HL-60 (cell line): ENCODE measurements at regions not wholly inside any gene's neighbourhood (a gene's known extent, or its start where the extent isn't known, plus 50 kb on each side); places are given as distances from the start of the nearest gene placed in this dataset.

Experiments
- DNase-seq, 2 experiments: peaks; one replicate each; pipeline ENCODE4 v3.0.0-alpha.2; 2010 to 2020; ENCODE audit warnings: low read depth in 1 of 2, low spot score in 1 of 2
- H3K27ac ChIP-seq: fragments of 250-450 bp; sonication (Bioruptor Pico); replicated peaks from 2 replicates; pipeline ENCODE4 v1.5.1; 2020; ENCODE audit warnings: mild to moderate bottlenecking, moderate library complexity
- H3K27me3 ChIP-seq: fragments of 250-450 bp; sonication (Bioruptor Pico); 2 replicates; pipeline ENCODE4 v1.5.1; 2021; ENCODE audit warnings: mild to moderate bottlenecking, moderate library complexity; ENCODE audit not compliant: insufficient read depth, poor library complexity, severe bottlenecking
- H3K4me3 ChIP-seq: replicated peaks from 2 replicates; pipeline ENCODE4 v1.5.1; 2011; ENCODE audit warnings: mild to moderate bottlenecking, control low read depth, low read length; ENCODE audit not compliant: insufficient read depth
- GABPA ChIP-seq: IDR thresholded peaks from 2 replicates; pipeline ENCODE4 v1.6.1; 2012; ENCODE audit warnings: low read depth
- POLR2AphosphoS5 ChIP-seq: IDR thresholded peaks from 2 replicates; pipeline ENCODE4 v1.6.1; 2012; ENCODE audit warnings: low read depth
- SPI1 ChIP-seq: IDR thresholded peaks from 2 replicates; pipeline ENCODE4 v1.6.1; 2012; ENCODE audit warnings: low read depth, mild to moderate bottlenecking, borderline replicate concordance
- TF ChIP-seq, protein P1 (sequence below): IDR thresholded peaks from 2 replicates; pipeline ENCODE4 v1.6.1; 2012; ENCODE audit warnings: low read depth; ENCODE audit not compliant: insufficient replicate concordance
- TF ChIP-seq, protein P2 (sequence below): IDR thresholded peaks from one replicate; pipeline ENCODE4 v1.5.1; 2011; ENCODE audit warnings: low read length, control low read depth, inconsistent platforms; ENCODE audit not compliant: insufficient read depth

DNA sequence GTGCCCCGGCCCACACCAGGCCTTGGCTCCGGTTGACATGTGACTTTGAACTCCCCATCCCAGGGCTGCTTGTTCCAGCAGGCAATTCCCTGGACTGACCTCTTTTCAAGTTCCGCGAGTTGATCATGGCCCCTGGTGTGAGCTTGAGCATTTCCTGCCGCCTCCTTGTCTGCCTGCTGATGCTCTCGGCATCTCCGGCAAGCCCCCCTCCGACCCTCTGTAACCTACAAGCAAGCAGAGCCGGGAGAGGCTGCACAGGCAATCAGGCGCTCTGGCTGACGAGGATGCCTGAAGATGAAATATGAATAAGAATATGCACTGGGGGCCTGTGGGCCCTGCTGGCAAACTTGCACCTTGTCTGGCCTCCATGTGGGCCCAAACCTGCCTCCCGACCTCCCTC lies 304.9 kb upstream of the MKI67 start:
- no peak overlapping the region for H3K4me3 ChIP-seq
- H3K27me3 ChIP-seq = no peaks in the 10 kb centered on the region
- no peak for DNase-seq
- no peak overlapping the region for H3K27ac ChIP-seq
- no peak for TF ChIP-seq POLR2AphosphoS5
- no peak for TF ChIP-seq SPI1
- TF ChIP-seq, protein P1, sequence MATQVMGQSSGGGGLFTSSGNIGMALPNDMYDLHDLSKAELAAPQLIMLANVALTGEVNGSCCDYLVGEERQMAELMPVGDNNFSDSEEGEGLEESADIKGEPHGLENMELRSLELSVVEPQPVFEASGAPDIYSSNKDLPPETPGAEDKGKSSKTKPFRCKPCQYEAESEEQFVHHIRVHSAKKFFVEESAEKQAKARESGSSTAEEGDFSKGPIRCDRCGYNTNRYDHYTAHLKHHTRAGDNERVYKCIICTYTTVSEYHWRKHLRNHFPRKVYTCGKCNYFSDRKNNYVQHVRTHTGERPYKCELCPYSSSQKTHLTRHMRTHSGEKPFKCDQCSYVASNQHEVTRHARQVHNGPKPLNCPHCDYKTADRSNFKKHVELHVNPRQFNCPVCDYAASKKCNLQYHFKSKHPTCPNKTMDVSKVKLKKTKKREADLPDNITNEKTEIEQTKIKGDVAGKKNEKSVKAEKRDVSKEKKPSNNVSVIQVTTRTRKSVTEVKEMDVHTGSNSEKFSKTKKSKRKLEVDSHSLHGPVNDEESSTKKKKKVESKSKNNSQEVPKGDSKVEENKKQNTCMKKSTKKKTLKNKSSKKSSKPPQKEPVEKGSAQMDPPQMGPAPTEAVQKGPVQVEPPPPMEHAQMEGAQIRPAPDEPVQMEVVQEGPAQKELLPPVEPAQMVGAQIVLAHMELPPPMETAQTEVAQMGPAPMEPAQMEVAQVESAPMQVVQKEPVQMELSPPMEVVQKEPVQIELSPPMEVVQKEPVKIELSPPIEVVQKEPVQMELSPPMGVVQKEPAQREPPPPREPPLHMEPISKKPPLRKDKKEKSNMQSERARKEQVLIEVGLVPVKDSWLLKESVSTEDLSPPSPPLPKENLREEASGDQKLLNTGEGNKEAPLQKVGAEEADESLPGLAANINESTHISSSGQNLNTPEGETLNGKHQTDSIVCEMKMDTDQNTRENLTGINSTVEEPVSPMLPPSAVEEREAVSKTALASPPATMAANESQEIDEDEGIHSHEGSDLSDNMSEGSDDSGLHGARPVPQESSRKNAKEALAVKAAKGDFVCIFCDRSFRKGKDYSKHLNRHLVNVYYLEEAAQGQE = no peak
- TF ChIP-seq, protein P2, sequence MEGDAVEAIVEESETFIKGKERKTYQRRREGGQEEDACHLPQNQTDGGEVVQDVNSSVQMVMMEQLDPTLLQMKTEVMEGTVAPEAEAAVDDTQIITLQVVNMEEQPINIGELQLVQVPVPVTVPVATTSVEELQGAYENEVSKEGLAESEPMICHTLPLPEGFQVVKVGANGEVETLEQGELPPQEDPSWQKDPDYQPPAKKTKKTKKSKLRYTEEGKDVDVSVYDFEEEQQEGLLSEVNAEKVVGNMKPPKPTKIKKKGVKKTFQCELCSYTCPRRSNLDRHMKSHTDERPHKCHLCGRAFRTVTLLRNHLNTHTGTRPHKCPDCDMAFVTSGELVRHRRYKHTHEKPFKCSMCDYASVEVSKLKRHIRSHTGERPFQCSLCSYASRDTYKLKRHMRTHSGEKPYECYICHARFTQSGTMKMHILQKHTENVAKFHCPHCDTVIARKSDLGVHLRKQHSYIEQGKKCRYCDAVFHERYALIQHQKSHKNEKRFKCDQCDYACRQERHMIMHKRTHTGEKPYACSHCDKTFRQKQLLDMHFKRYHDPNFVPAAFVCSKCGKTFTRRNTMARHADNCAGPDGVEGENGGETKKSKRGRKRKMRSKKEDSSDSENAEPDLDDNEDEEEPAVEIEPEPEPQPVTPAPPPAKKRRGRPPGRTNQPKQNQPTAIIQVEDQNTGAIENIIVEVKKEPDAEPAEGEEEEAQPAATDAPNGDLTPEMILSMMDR = no peak
- TF ChIP-seq GABPA = no peak

DNA sequence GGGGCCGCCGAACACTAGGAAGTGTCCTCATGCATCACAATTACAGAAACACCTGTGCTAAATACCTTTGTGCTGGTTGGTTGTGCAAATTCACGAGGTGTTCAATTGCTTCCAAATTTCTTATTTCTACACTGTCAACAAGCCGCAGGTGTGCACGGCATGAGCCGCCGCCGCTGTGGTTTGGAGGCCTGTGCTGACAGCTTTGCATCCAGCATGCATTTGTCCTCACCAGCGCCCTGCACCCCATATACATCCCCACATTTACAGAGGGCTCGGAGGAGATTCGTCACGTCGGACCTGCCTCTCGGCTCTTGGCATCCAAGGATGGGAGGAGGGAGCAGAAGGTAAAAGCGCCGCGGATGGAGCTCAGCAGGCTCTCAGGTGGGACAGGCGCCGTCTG lies 305.3 kb upstream of the MKI67 start:
- TF ChIP-seq, protein P2 = no peak
- TF ChIP-seq GABPA (no peak), POLR2AphosphoS5 (no peak), SPI1 (no peak)
- TF ChIP-seq, protein P1 = no peak
- Histone ChIP-seq H3K4me3 (no peak overlapping the region), H3K27ac (no peak overlapping the region), H3K27me3 (no peaks in the 10 kb centered on the region)
- DNase-seq = no peak

DNA sequence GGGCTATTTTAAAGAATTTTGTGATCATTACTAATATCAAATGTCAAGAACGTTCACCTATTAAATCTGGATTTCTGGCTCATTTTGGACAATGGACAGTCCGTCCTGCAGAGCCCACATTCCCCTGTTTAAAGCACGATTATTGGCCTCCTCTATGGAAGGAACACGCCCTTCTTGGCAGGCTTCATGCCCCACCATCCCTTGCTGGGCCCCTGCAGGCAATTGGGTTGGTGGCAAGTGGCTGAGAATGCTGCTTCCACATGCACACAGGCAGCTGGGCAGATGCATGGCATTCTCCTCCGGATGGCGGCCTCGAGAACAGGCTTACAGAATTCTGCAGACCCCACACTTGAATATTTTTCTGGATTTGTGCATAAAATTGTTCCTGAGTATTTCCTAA lies 305.8 kb upstream of the MKI67 start:
- Histone ChIP-seq H3K27me3 (no peaks in the 10 kb centered on the region), H3K27ac (no peak overlapping the region), H3K4me3 (no peak overlapping the region)
- no peak for DNase-seq
- TF ChIP-seq, protein P1 = no peak
- TF ChIP-seq, protein P2 = no peak
- TF ChIP-seq GABPA (no peak), POLR2AphosphoS5 (no peak), SPI1 (no peak)
